Parathyroid adenoma (tissue), 2 donors: ENCODE measurements at regions not wholly inside any gene's neighbourhood (a gene's known extent, or its start where the extent isn't known, plus 50 kb on each side); places are given as distances from the start of the nearest gene placed in this dataset.

Experiments
- H2AFZ ChIP-seq: fragments of 300-600 bp; sonication (generic); one replicate; pipeline ENCODE4 v1.7.0; 2017; ENCODE audit warnings: antibody characterized with exemption, mild to moderate bottlenecking
- H3K27ac ChIP-seq: fragments of 300-600 bp; sonication (generic); one replicate; pipeline ENCODE4 v1.7.0; 2017
- H3K27me3 ChIP-seq: fragments of 300-600 bp; sonication (generic); one replicate; pipeline ENCODE4 v1.7.0; 2017; ENCODE audit warnings: low read length; ENCODE audit not compliant: control insufficient read depth, insufficient read depth
- H3K36me3 ChIP-seq: fragments of 300-600 bp; sonication (generic); one replicate; pipeline ENCODE4 v1.7.0; 2017; ENCODE audit warnings: low read length; ENCODE audit not compliant: control insufficient read depth, insufficient read depth
- H3K4me1 ChIP-seq: fragments of 300-600 bp; sonication (generic); one replicate; pipeline ENCODE4 v1.7.0; 2017; ENCODE audit warnings: control low read depth
- H3K4me2 ChIP-seq: fragments of 300-600 bp; sonication (generic); one replicate; pipeline ENCODE4 v1.7.0; 2017; ENCODE audit warnings: low read length
- H3K4me3 ChIP-seq: fragments of 300-600 bp; sonication (generic); one replicate; pipeline ENCODE4 v1.7.0; 2017; ENCODE audit warnings: low read depth, low read length
- H3K79me2 ChIP-seq: fragments of 300-600 bp; sonication (generic); one replicate; pipeline ENCODE4 v1.7.0; 2017; ENCODE audit warnings: control low read depth
- H3K9ac ChIP-seq: fragments of 300-600 bp; sonication (generic); one replicate; pipeline ENCODE4 v1.7.0; 2017; ENCODE audit warnings: mild to moderate bottlenecking
- H3K9me3 ChIP-seq: fragments of 300-600 bp; sonication (generic); one replicate; pipeline ENCODE4 v1.7.0; 2017; ENCODE audit warnings: low read length; ENCODE audit not compliant: control insufficient read depth
- CTCF ChIP-seq: fragments of 300-600 bp; sonication (generic); IDR thresholded peaks from one replicate; pipeline ENCODE4 v1.7.0; 2017; ENCODE audit warnings: antibody characterized with exemption, mild to moderate bottlenecking
- donor health status: primary hyperparathyroidism.

GRCh38 chr17:79500745-79501618, 109.9 kb downstream of the RBFOX3 start:
- Histone ChIP-seq H3K36me3 (no peaks in the 10 kb centered on the region), H3K27me3 (no peaks in the 10 kb centered on the region), H3K4me3 (no peak overlapping the region), H3K27ac (no peak overlapping the region), H3K9ac (no peak overlapping the region), H3K4me2 (no peak overlapping the region), H3K79me2 (no peaks in the 10 kb centered on the region), H2AFZ (no peak overlapping the region), H3K4me1 (no peaks in the 10 kb centered on the region), H3K9me3 (no peaks in the 10 kb centered on the region)
- no peak for TF ChIP-seq CTCF

- Histone ChIP-seq H3K27me3 (no peaks in the 10 kb centered on the region), H3K4me2 (no peak overlapping the region), H3K9ac (no peak overlapping the region), H3K9me3 (no peaks in the 10 kb centered on the region), H3K4me3 (no peak overlapping the region), H3K36me3 (no peaks in the 10 kb centered on the region), H3K27ac (no peak overlapping the region), H2AFZ (no peak overlapping the region), H3K79me2 (no peaks in the 10 kb centered on the region), H3K4me1 (no peaks in the 10 kb centered on the region)
- no peak for TF ChIP-seq CTCF
Measured at GRCh38 chr17:79498854-79499253, 112.0 kb downstream of the RBFOX3 start.

- Histone ChIP-seq H3K79me2 (no peaks in the 10 kb centered on the region), H3K27me3 (no peaks in the 10 kb centered on the region), H3K4me3 (no peak overlapping the region), H3K9me3 (no peaks in the 10 kb centered on the region), H3K4me1 (no peaks in the 10 kb centered on the region), H3K4me2 (no peak overlapping the region), H3K27ac (no peak overlapping the region), H3K9ac (no peak overlapping the region), H2AFZ (no peak overlapping the region), H3K36me3 (no peaks in the 10 kb centered on the region)
- TF ChIP-seq CTCF, result no peak
Measured at GRCh38 chr17:79497777-79498348, 113.0 kb downstream of the RBFOX3 start.

GRCh38 chr17:79496422-79497005, 114.3 kb downstream of the RBFOX3 start:
- no peak overlapping the region for H2AFZ ChIP-seq
- H3K9me3 ChIP-seq, result no peaks in the 10 kb centered on the region
- H3K79me2 ChIP-seq, result no peaks in the 10 kb centered on the region
- no peak overlapping the region for H3K27ac ChIP-seq
- no peak overlapping the region for H3K4me3 ChIP-seq
- no peak for TF ChIP-seq CTCF
- H3K9ac ChIP-seq, result no peak overlapping the region
- no peaks in the 10 kb centered on the region for H3K4me1 ChIP-seq
- no peaks in the 10 kb centered on the region for H3K36me3 ChIP-seq
- no peaks in the 10 kb centered on the region for H3K27me3 ChIP-seq
- H3K4me2 ChIP-seq, result no peak overlapping the region
